GM18505 (cell line): ENCODE measurements at regions not wholly inside any gene's neighbourhood (a gene's known extent, or its start where the extent isn't known, plus 50 kb on each side); places are given as distances from the start of the nearest gene placed in this dataset.
A peak's percentile ranks its signal among the peaks of the same experiment; 100 is the strongest.

Experiments
- ATAC-seq: cut with Tn5 transposase; IDR thresholded peaks from one replicate; pipeline ENCODE4 v1.9.1; 2021; ENCODE audit not compliant: unreplicated experiment
- POLR2A ChIP-seq: IDR thresholded peaks from 4 replicates; pipeline ENCODE4 v1.6.1; 2011; ENCODE audit warnings: borderline replicate concordance; ENCODE audit not compliant: insufficient read depth, insufficient read length; ENCODE audit errors: extremely low read depth

GRCh38 chr10:31706464-31707092 is 222.1 kb downstream of the ARHGAP12 start:
- no peak for TF ChIP-seq POLR2A
- peak; percentile 3 for ATAC-seq

- no peak for TF ChIP-seq POLR2A
- ATAC-seq = no peak
Measured at GRCh38 chr10:31705136-31705535, 223.5 kb downstream of the ARHGAP12 start.

- ATAC-seq = no peak
- no peak for TF ChIP-seq POLR2A
Measured at GRCh38 chr10:31704195-31704594, 224.4 kb downstream of the ARHGAP12 start.

GRCh38 chr10:31702954-31703353 is 225.7 kb downstream of the ARHGAP12 start:
- ATAC-seq = no peak
- TF ChIP-seq POLR2A = no peak

- peak; percentile 42 for TF ChIP-seq POLR2A
Measured at GRCh38 chr10:31702005-31702404, 226.6 kb downstream of the ARHGAP12 start.

GRCh38 chr10:31701546-31701945 is 227.1 kb downstream of the ARHGAP12 start:
- ATAC-seq = no peak
- no peak for TF ChIP-seq POLR2A

More at GRCh38 chr10:31702005-31702404, 226.6 kb downstream of the ARHGAP12 start:
- ATAC-seq = no peak

- TF ChIP-seq POLR2A = no peak
- no peak for ATAC-seq
Measured at GRCh38 chr10:31700181-31700611, 228.4 kb downstream of the ARHGAP12 start.

- no peak for TF ChIP-seq POLR2A
- no peak for ATAC-seq
Measured at GRCh38 chr10:31698181-31698830, 230.3 kb downstream of the ARHGAP12 start.

GRCh38 chr10:31697271-31698180 is 231.1 kb downstream of the ARHGAP12 start:
- ATAC-seq = no peak
- TF ChIP-seq POLR2A = no peak

- TF ChIP-seq POLR2A = no peak
- ATAC-seq = no peak
Measured at GRCh38 chr10:31694929-31695837, 233.4 kb downstream of the ARHGAP12 start.

- TF ChIP-seq POLR2A = no peak
- ATAC-seq = no peak
Measured at GRCh38 chr10:31694126-31694685, 234.4 kb downstream of the ARHGAP12 start.

GRCh38 chr10:31693491-31693890 is 235.1 kb downstream of the ARHGAP12 start:
- no peak for ATAC-seq
- TF ChIP-seq POLR2A = no peak
